Middle frontal gyrus (tissue), 1 donor: ENCODE measurements at regions not wholly inside any gene's neighbourhood (a gene's known extent, or its start where the extent isn't known, plus 50 kb on each side); places are given as distances from the start of the nearest gene placed in this dataset.
A peak's percentile ranks its signal among the peaks of the same experiment; 100 is the strongest.

Experiments
- DNase-seq: peaks from one replicate; pipeline ENCODE4 v3.0.0-alpha.2; 2015; ENCODE audit warnings: low spot score; ENCODE audit errors: extremely low spot score

DNA sequence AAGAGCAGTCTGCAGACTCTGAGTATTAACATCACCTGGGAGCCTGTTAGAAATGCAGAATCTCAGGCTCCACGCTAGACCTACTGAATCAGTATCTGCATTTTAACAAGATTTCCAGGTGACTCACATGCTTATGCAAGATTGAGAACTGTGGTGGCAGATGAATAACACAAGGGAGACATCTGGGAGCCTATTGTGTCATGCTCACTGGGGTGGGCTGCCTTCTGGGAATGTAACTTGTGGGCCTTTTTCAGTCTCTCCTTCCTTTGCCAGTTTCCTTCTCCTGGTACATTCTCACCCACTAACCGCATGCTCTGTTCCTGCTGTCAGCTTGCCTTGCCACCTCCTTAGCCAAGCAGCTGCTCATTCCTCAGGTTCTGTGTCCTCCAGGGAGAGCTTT is 176.6 kb upstream of the C9orf72 start:
- peak; percentile 19 for DNase-seq

DNA sequence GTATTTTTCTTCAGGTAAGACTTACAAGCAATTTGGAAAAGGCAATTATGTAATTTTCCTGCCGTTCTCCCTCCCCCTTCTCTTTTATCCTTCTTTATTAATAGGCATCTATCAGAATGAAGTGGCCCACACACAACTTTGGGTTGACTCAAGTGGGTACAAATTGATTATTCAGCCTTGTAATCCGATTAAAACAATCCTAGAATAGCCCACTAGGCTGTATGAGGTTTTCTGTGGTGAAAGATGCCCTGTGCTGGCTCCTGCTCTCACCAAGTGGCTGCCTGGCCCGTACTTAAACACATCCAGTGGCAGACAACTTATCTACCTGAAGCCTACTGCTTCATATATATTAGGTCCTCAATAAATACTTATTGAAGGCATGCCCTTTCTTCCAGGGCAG is 177.3 kb upstream of the C9orf72 start:
- DNase-seq: no peak

GRCh38 chr9:27752069-27752468 is 178.8 kb upstream of the C9orf72 start:
- DNase-seq: no peak

DNA sequence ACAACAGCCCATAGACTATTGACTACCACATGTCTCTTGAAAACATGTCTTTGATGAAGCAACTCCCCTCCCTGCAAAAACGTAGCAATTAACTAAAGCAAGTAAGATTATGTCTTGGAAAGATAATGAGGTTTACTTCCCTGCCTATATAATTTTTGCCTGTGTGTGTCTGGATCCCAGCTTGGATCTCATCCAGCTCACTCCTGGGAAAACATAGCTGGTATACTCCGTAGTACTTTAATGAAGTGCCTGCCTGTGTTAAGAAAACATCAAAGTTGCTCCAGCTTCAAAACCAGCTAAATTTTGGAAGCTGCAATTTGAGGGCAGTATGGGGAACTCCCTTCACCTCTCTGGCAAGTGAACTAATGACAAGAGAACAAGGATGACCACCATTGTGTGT is 182.6 kb upstream of the C9orf72 start:
- DNase-seq: no peak

GRCh38 chr9:27756418-27756817 is 183.1 kb upstream of the C9orf72 start:
- no peak for DNase-seq

GRCh38 chr9:27763831-27764230 is 190.6 kb upstream of the C9orf72 start:
- no peak for DNase-seq

- DNase-seq: no peak
These were observed 192.2 kb upstream of the C9orf72 start for GRCh38 chr9:27765266-27766072.

DNA sequence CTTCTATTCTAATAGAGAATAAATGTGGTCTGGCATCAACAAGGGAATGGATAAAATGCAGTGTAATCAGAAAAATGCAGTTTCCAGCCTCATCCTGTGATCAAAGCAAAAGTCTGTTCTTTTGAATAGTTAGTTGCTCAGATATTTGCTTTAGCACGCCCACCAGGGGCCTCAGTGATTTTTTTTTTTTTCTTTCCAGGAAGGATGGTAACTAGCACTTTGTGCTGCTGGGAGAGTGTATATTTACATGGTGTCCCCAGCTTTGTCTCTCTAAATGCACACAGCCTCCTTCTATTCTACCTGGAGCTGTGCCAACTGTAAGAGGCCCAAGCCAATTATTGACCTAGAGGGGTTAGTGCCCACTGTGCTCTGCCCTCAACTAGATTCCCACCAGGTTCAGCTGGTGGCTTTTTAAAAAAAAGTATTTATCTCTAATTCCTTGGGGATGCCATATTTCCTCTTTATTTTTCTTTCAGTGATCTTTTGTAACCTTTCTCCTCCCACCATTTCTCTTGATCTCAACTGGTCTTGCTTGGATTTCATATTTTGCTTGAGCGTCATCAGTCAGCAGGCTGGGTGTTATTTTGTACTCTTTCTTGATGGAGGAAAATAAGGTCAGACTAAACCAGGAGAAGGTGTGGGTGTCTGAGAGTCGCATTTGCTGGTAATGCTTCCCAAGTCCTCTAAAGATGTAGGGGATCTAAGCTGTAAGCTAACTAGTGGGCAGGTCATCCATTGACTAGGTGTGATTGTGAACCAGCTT is 193.0 kb upstream of the C9orf72 start:
- DNase-seq: no peak

- no peak for DNase-seq
These were observed 195.5 kb upstream of the C9orf72 start for GRCh38 chr9:27768781-27769180.

DNA sequence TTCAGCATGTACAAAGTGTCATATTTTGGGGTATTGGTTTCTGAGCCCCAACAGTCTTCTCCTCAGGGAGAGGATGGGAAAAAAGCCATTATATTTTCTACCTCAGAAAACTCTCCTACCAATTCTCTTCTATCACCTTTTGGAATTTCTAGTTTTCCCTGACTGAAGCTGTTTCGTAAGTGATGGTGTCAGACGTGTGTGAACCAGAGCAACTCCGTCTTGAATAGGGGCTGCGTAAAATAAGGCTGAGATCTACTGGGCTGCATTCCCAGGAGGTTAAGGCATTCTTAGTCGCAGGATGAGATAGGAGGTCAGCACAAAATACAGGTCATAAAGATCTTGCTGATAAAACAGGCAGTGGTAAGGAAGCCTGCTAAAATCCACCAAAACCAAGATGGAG is 197.3 kb upstream of the C9orf72 start:
- DNase-seq: no peak

DNA sequence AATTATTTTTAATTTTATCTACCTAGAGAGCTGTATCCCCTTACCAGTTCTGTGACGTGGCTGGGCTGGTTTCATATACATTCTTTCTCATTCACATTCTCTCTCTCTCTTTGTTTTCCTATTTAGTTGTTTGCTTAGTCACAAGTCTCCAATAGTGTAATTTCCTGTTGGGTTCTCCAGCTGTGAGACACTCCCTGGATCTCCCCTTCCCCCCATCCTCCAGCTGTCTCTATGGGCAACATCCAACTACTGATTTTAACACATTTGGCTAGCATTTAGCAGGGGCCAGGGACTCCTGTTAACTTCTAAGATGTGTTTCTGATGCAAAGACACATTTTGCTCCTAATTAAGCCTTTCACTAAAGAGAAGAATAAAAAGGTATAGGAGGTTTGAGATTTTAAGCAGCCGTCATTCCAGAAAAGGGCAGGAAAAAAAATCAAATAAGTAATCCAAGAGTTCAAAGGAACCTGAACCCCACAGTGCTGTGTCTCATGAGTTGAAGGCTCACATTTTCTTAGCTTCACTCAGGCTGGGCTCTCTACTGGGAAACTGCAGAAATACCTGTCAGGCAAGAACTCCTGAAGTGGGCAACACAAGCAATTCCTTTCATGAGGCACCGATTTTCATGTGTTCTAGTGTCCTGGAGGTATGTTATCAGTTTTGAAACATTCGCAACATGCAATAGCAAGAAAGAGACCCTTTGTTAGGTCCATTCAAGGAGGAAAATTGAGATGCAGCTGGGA is 198.7 kb upstream of the C9orf72 start:
- DNase-seq: no peak

- DNase-seq: no peak
These were observed 211.8 kb upstream of the C9orf72 start for GRCh38 chr9:27784847-27785713.

DNA sequence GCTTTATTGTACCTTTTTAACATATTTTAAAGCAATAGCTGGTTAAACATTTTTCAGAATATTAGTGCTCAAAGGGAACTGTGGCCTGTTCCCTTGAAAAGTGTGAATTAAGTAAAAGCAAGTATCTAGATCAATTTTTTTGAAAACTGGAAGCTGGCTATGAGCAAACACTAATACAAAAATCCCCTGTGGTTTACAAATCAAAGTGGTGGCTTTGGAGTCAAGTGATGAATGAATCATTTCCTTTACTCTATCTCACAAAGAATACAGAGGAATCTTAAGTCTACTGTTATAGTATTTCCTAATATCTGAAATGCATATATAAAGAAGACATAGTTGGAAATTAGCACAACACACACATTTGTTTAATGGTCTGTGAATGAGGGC is 212.4 kb upstream of the C9orf72 start:
- no peak for DNase-seq

- no peak for DNase-seq
These were observed 214.6 kb upstream of the C9orf72 start for GRCh38 chr9:27787891-27788290.

DNA sequence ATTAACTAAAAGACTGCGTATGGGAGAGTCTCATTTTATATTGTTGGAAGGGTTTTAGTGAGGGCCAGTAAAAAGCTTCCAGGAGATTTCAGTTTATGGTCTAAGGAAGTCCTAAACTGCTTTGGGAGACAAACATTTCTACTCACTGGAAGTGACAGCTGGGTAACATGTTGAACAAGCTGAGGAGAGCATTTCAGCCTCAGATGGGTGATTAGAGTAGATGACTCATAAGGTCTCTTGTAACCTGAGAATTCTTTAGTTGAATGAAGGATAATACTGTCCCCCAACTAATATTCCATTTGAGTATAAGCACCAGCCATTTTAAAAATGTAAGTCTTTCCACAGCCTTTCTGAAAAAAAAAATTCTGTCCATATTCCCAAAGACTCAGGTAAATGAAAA is 218.0 kb upstream of the C9orf72 start:
- no peak for DNase-seq

DNA sequence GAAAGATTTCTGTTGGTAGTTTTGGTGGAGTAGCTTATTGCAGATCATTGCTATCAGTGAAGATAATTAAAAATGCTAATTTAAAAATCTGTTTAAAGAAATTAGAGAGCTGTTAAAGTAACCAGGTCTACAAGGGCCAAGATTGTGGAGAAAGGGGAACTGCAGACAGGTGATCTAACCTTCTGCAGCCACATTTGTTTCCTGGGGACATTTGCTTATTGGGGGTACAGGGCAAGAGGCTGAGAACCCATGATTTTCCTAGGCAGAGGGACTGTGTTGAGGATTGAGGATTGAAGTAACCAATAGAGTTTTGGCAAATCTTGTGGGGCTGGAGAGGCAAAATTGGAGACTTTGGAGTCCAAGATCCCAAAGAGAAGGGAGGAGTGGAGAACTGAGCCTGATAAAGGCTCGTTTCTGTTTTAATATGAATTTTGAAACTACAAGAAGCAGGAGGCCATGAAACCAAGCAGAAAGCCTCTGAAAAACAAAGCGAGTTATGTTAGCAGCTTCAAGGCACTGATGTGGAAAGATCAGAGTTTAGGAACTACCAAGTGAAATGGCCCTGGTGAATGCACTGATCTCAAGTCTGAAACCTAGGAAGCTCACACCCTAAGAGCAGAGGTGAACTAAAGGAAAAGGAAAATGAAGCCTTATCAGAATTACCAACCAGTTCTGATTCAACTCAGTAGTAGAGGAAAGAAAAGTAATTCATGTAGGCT is 219.8 kb upstream of the C9orf72 start:
- DNase-seq: no peak

- no peak for DNase-seq
These were observed 226.0 kb upstream of the C9orf72 start for GRCh38 chr9:27799326-27799725.

DNA sequence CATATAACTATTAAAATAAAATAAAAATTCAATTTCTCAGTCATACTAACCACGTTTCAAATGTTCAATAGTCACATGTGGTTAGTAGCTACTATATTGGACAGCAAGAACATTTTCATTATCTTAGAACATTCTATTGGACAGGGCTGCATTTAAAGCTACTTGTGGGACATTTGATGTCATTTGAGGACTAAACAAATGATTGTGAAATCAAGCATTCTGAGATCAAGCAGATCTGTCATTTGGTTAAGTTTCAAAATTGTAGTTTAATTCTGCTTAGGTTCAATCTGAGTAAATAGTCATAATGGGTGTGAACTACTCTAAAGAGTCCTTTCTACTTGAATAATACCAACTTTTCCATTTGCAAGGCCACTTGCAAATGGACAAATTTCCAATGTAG is 226.9 kb upstream of the C9orf72 start:
- no peak for DNase-seq

DNA sequence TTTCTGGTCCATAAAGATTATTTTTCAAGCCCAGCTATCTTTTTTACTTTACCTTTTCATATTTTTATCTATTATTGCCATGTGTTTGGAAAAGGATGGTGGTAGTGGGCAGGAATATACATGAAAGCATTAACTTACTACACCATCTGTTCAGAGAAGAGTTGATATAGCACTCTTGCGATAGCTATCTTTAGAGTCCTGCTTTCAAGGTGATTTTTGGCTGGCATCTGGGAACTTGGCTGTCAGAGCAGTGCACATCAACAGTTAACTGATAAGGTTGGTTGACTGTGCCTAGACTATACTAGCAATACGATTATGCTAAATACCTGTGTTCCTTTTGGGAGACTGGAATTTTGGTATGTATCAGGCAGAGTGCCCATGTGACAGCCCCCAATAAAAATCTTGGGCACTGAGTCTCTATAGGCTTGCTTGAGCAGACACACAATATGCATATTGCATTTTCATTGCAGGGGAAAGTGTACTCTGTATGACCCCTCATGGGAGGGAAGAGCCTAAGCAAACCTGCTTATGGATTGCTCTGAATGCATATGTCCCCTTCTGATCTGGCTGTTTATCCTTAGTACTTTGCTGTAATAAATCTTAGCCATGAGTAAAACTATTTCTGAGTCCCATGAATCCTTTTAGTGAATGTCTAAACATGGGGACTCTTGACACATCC is 227.6 kb upstream of the C9orf72 start:
- DNase-seq: no peak

GRCh38 chr9:27801545-27801944 is 228.3 kb upstream of the C9orf72 start:
- DNase-seq: no peak
